Putamen (tissue), 1 donor: ENCODE measurements at regions not wholly inside any gene's neighbourhood (a gene's known extent, or its start where the extent isn't known, plus 50 kb on each side); places are given as distances from the start of the nearest gene placed in this dataset.
"Not testable (repeated sequence)": the region's sequence is repeated elsewhere in the genome, so short reads cannot be mapped to it uniquely, and the experiment has no call there.

Experiments
- DNase-seq: peaks from one replicate; pipeline ENCODE4 v3.0.0-alpha.2; 2016; ENCODE audit warnings: low spot score

DNA sequence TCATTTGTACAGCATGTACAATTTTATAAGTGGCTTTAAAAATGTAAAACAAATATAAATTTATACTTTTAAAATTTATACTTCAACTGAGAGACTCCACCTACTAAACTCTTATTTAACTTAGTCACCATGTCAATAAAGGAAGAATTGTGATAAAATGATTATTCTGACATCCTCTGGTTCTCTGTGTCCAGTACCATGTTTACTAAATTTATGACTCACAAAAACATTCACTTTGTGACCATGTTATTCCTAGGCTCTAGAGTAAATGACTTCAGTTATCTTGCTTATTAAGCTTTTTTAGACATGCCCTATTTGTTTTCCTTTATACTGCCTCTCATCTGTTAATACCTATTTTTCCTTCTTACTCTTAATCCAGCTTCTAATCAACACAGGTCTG, 959.6 kb upstream of the SLC39A10 start:
- DNase-seq: no peak

DNA sequence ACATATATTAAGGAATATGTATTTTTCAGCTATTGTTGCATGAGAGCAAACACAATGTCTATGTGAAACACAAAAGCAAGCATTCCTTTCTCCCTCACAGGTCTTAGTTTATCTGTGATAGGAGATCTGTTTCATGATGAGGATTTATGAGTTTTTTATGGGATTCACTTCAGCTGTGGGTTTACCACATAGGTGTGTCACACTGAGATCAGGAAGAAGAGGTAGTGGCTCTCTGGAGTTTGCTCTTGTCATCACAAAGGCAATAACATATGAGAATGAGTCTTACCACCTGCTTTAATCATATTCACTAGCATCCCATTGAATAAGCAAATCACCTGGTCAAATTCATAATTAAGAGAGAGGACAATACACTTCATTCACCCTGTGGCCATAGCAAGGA, 960.3 kb upstream of the SLC39A10 start:
- DNase-seq: no peak

DNA sequence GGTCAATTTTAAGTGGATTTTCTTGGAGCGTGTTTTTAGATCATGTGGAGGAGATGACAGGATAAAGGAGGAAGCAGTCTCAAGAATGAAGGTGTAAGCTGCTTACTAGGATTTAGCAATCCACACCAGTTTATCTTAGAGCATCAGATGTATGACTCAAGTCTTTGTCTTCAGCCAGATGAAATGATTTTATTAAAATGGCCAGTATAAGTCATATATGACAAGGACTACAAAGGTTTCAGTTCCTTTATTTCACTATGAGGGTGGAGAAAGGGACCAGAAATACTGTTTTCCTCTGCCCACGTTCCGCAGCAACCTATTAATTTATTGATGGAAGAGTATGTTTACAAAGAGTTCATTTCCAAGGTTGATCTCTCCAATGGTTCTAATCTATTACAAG, 970.5 kb upstream of the SLC39A10 start:
- DNase-seq: no peak

DNA sequence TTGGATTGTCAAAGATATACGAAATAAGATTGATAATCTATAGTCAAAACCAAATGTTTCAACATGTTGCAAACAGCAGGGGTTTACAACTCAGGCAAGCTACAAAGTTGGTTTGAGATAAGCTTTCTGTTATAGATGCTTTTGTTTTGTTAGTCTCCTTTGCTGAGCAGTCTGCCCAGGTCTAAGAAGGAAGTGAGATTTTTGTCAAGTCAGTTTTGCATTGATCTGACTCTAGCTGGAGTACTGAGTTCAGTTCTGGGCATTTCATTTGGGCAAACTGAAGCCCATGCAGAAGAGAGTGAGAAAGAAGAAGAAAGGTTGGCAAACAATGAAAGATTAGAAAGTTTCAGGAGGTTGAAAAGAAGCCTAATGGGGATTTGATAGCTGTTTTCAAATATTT, 983.0 kb upstream of the SLC39A10 start:
- no peak for DNase-seq

DNA sequence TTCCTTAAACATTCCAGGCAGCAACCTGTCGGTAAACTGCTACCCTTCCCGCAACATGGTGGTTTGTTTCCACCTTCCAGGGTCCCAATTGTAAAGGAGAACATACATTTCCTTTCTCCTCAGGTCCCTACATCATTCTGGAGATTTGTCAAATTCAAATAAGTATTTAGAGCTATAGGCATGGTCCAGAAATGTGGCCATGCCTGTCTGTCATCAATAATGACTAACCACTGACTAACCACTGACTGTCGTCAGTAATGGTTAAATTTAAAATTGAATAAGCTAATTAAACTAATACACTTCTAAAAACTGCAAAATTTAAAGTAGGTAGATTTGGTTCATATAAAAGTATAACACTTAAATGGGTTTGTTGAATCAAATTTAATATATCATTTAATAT, 984.0 kb upstream of the SLC39A10 start:
- no peak for DNase-seq

DNA sequence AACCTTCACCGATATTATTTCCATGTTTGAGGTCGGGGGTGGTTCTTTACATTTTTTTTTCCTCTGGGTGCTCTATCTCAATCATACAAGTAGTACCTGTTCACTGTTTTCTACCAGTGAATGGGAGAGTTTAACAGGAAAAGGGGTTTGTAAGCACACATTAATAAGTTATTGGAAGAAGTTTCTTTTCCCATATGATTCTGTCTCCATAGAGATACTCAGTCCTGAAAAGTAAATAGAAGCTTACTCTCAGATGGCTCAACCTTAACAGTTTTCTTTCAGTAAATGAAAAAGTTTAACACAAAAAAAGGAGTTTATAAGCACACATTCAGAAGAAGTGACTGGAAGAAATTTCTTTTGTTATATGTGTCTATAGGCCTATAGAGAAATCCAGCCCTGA, 995.6 kb upstream of the SLC39A10 start:
- no peak for DNase-seq

DNA sequence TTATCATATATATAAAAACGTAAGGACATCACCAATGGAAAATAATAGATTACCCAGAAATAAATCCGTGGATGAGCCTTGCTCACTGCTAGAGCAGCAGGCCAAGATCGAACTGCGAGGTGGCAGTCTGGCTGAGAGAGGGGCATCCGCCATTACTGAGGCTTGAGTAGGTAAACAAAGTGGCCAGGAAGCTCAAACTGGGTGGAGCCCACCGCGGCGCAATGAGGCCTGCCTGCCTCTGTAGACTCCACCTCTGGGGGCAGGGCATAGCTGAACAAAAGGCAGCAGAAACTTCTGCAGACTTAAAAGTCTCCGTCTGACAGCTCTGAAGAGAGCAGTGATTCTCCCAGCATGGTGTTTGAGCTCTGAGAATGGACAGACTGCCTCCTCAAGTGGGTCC, 1018.0 kb upstream of the SLC39A10 start:
- not testable (repeated sequence) for DNase-seq

DNA sequence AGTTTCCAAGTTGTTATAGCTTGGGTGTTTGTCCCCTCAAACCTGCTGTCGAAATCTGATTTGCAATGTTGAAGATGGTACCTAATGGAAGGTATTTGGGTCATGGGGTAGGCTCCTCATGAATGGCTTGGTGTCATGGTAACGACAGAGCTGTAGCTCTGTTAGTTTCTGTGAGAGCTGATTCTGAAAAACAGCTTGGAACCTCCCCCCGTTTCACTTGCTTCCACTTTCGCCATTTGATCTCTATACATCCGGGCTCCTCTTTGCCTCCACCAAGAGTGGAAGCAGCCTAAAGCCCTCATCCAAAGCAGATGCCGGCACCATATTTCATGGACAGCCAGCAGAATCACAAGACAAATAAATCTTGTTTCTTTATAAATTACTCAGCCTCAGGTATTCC, 1035.1 kb upstream of the SLC39A10 start:
- no peak for DNase-seq

DNA sequence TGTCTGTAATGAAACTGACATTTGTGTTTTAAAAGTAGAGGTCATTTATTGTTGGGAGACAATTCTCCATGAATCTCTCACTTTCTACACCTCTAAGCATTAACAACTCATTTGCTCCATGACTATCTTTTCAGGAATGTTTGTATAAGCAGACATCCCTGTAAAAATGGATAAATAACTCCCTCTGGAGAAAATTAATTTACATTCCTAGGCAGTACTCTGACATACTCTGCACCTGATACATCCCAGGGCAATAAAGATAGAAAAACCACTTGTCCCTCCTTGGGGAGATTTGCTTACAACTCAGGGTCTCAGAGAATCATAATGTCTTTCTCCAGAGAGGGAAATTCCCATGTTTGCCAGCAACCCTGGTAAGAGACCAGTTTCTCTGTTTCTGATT, 1037.7 kb upstream of the SLC39A10 start:
- no peak for DNase-seq

DNA sequence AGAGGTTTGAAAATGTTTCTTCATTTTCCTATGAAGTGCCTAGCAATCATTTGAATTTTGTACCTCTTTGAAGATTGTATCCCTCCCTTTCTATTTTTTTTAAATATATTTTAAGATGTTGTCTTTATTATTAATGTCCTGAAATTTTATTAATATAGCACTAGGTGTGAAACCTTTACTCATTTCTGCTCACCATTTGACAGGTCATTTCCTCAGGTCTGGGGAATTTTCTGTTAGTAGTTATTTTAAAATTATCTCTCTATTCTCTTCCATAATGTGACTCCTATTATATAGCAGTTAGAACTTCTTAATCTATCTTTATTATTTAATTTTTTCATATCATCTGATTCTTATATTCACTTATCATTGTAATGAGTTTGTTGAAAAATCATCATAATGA, 1038.6 kb upstream of the SLC39A10 start:
- DNase-seq: no peak

DNA sequence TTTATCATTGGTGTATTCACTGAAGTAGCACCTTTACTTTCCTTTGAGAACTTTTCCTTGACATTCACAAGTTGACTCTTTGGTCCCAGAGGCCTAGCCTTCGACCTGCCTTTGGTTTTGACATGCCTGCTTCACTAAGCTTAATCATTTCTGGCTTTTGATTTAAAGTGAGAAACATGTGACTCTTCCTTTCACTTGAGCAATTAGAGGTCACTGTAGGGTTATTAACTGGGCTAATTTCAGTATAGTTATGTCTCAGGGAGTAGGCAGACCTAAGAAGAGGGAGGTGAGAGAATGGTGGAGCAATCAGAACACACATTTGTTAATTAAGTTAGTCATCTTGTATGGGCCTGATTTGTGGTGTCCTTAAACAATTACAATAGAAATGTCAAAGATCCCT, 1040.7 kb upstream of the SLC39A10 start:
- DNase-seq: no peak

DNA sequence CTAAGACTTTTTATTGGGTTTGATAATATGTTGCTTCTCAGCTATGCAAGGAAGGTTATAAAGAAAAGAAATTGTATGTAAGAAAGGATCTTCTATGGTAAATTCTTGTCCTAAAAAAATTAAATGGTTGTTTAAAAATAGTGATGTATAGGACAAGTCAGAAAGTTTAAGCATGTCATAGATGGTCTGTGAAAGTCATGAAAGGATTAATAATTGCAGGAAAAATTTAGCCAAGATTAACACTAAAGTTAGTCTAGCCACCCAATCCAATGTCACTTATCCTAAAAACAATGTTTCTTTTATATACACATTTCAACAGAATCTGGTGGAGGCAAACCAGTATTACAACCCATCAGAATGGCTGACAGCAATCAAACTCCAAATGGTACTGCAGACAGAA, 1046.7 kb upstream of the SLC39A10 start:
- no peak for DNase-seq

DNA sequence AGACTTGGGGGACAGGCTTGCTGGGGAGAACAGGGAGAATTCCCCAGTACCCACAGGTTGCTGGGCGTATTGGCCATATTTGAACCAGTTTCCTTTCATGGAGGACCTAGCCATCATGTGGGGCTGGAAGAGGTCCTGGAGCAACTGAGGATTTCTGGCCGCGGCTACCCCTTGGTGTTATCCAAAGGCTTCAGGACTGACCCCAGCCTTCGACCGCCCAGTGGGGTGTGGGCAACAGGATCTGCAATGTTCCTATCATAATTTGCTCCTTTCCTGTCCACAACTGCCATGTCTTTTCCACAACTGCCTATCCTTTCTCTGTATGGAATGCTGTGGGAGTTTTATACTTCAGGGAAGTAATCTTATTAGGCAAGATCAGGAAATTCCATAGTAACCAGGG, 1053.6 kb upstream of the SLC39A10 start:
- DNase-seq: no peak

DNA sequence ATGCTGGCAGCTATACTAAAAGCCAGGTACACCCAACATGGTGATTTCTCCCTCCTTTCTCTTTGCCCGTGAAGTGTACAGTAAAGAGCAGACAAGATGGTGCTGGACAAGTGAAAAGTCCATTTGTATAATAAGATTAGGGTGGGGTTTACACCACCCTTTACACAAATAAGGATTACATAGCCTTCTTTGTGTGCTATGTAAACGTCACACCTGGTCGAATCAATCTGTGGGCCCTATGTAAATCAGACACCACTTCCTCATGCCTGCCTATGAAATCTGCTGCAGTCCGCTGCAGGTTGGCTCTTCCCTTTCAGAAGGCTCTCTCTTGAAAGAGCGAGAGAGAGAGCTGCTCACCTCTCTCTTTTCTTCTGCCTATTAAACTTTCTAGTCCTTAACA, 1054.3 kb upstream of the SLC39A10 start:
- no peak for DNase-seq

DNA sequence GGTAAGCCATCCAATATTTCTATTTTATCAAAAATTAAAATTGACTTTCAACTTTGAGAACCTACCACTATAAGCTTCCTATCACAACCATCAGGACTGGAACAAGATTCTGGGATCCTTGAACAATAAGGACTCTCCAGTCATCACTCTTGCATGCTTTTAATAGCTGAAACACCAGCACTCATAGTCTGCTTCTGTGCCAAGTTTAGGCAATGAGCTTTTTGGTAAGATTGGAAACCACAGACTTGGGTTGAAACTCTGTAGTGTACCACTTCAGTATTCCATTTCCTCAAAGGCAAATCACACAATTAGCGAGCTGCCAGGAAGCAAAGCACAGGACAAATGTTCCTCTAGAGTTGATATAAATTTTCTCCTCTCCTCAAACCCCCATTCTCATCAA, 1065.8 kb upstream of the SLC39A10 start:
- no peak for DNase-seq

DNA sequence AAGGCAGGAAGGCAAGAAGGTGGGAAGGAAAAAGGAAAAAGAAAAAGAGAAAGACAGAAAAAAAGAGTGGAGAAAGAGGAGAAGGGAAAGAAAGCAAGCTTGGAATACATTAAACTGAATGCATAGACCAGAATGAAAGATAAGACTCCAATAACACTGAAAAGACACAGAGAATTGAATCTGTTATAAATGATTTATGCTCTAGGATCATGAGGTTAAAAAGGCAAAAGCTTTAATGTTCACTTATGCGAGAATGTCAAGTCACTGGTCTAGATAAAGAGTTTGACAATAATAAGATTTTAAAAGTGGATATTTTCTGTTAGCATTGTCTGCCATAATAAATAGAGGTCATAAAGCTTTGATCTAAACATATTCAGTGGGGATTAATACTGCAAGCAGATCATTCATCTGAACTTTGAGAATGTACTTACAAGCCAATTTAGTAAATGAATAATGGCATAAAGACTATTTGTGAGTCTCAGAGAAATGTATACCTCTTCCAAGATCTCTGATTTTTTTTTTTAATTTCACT, 1069.2 kb upstream of the SLC39A10 start:
- DNase-seq: no peak

DNA sequence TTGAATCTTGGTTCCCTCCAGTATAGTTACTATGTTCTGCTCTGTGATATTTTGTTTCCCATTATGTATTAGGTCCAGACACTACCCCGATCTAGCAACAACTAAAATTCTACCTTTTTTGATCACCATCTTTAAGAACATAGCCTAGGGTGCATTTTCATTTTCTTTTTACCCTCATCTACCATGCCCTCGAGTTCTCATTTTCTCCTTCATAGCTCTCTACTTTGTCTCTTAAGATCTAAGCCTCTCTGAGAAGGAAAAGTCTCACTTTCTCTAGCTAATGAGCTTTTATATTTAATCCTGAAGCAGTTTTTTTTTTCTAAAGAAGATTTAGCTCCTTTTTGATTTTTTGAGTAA, 1089.4 kb upstream of the SLC39A10 start:
- no peak for DNase-seq

DNA sequence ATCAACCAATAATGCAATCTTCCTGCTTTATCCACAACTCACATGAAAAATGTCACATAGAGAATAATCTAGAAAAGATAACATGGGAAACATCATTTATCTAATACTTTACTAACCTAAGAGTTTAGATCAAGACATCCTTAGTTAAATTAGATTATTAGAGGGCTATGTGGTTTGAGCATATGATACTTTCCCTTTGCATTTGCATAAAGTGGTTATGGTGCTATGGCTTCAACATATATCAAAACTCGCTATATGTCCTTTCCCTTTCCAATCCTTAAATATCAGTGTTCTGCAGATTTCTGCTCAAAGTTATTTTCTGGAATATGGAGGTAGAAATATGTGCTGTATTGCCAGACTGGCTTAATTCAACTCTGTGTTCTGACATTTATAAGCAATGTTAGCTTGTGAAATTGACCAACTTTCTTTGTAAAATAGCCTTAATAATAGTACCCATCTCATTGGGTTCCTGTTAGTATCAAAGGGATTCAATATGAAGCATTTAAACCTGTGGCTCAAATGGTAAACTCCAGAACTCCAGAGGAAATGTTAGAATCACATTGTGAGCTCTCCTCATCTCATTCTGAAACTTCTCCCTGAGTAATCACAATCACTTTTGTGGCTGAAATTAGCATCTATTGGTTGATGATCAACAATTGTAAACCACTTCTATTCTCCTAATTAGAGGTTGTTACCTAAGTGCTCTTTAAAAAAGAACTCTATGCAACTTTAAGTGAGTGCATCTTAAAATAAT, 1089.9 kb upstream of the SLC39A10 start:
- DNase-seq: no peak

DNA sequence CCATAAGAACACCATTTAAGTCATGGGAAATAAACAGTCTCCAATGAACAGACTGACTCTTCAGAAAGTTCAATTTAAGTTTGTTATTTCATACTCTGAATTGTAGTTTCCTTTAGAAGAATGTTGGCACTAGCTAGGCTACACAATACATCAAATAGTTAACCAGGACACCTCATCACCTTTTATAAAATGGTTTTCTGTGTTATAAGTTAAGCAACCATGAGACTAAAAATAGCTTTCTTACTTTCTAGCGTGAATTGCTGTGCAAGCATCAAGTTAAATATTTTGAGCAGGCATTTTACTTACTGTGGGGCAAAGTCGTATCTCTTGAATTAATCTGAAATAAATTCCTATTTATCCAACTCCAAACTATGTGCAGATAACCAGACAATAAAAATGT, 1092.6 kb upstream of the SLC39A10 start:
- no peak for DNase-seq

DNA sequence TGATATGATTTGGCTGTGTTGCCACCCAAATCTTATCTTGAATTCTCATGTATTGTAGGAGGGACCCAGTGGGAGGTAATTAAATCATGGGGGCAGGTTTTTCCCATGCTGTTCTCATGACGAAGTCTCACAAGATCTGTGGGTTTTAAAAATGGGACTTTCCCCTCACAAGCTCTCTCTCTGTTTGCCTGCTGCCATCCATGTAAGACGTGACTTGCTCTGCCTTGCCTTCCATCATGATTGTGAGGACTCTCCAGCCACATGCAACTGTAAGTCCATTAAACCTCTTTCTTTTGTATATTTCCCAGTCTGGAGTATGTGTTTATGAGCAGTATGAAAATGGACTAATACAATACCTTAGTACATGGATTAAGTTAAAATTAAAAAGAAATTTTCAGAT, 1094.7 kb upstream of the SLC39A10 start:
- no peak for DNase-seq

DNA sequence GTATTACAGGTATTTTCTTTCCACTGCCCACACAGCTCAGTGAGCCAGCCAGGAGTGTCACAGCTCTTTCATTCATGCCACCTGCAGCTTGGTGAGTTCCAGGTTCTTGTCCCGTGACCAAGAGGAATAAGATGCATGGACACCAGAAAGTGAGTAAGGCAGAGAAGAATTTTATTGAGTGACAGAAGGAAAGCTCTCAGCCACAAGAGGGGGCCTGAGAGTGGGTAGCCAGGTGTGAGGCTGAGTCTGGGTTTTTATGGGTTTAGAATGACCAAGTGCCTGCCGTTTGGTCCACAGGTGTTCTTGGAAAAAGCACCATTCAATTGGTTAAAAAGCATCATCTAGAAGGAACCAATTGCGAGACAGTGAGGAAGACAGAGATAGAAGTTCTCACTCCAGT, 1097.1 kb upstream of the SLC39A10 start:
- DNase-seq: no peak

DNA sequence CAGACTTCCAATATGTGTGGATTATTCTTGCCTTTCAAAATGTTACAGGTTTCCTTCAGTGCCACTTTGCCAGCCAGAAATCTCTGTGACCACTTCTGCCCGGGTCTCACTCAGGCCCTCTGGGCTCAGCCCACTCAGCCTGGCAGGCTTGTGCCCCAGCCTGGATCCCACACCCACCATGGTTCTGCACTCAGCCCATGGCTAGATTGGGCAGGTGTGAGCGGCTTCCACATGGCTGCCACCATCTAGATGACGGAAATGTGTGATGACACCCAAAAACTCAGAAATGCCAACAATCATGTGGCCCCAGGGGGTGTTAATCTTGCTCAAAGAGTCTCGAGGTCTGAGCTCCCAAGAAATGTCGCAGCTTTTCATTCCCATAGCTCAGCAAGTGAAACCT, 1097.5 kb upstream of the SLC39A10 start:
- no peak for DNase-seq

DNA sequence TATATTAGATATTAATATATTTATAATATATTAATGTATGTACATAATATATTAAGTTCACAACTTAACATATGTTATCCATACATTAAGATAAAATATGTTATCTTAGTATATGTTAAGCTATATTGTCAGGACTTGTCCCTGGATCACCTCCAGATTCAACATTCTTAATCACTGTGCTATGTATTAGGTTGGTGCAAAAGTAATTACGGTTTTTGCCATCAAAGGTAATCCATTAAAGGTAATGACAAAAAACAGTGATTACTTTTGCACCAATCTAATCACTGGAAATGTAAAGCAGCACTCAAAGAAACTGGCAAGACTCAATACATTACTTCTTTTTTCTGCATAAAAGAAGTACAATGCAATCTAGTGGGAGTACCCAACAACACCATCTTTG, 1099.0 kb upstream of the SLC39A10 start:
- DNase-seq: no peak

DNA sequence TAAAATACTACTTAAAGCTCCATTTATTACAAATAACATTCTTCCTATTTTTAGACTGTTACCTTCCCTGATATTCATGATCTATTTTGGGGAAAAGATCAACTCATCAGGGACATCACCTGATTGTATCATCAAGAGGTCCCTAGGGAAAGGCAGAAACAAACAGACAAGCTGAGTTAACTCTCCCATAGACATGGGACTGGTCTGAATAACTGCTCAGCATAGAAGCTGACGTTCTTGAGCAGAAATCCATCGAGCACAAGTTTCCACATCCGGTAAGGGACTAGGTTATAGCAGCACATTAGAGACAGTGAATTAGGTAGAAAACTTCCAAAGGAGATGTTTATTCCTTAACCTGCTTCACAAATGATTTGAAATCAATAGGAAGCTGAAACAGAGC, 1100.4 kb upstream of the SLC39A10 start:
- DNase-seq: no peak

DNA sequence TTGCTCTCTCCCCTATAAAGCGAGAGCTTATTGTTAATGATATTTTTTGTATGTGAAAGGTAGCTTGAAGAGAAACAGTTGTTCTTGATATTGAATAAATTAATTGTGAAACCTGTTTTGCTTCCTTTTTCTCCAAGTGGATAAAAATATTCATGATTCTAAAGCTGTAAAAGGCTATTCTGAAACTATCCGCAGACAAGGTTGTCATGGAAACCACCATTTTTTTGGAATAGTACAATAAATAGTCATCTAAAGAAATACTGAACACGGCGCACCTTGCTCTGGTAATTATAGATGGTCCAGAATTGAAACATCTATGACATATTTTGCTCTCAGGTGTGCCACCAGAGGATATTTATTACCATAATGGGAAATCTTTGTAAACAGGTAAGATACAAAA, 1103.0 kb upstream of the SLC39A10 start:
- DNase-seq: no peak
